Activated CD4-positive, alpha-beta memory T cell treated with anti-CD3 and anti-CD28 coated beads, Interleukin-2, amount 10 ng/mL, durations not matched to agents 7 days and 5 days (primary cell): ENCODE measurements at regions not wholly inside any gene's neighbourhood (a gene's known extent, or its start where the extent isn't known, plus 50 kb on each side); places are given as distances from the start of the nearest gene placed in this dataset.

ENCODE experiments used
- CTCF ChIA-PET: fragments of 350-600 bp; sonication (Branson Sonifier 250); formaldehyde crosslinking; loops from one replicate; lab custom pipeline; 2021; ENCODE audit warnings: antibody characterized with exemption, inconsistent platforms; lab: Charles Lee
- POLR2A ChIA-PET: fragments of 350-600 bp; sonication (Branson Sonifier 250); formaldehyde crosslinking; loops from one replicate; lab custom pipeline; 2021; ENCODE audit warnings: antibody characterized with exemption; lab: Charles Lee
- DNase-seq: peaks from one replicate; pipeline ENCODE4 v3.0.0-alpha.2; 2020
- H3K27ac Mint-ChIP-seq: one replicate; pipeline ENCODE4 v1.8.0; 2021; ENCODE audit warnings: mild to moderate bottlenecking, mixed read lengths
- H3K27me3 Mint-ChIP-seq: one replicate; pipeline ENCODE4 v1.8.0; 2021; ENCODE audit warnings: mixed read lengths
- H3K36me3 Mint-ChIP-seq: one replicate; pipeline ENCODE4 v1.8.0; 2021; ENCODE audit warnings: low read depth, mixed read lengths
- H3K4me1 Mint-ChIP-seq: one replicate; pipeline ENCODE4 v1.8.0; 2021; ENCODE audit warnings: mixed read lengths
- H3K4me3 Mint-ChIP-seq: one replicate; pipeline ENCODE4 v1.8.0; 2021; ENCODE audit warnings: mild to moderate bottlenecking, mixed read lengths
- H3K9me3 Mint-ChIP-seq: one replicate; pipeline ENCODE4 v1.8.0; 2021; ENCODE audit warnings: mixed read lengths

- Mint-ChIP-seq H3K9me3 (peaks cover 8% of the 10 kb centered on the region), H3K27me3 (no peaks in the 10 kb centered on the region), H3K4me3 (no peak overlapping the region), H3K27ac (no peak overlapping the region), H3K4me1 (no peaks in the 10 kb centered on the region), H3K36me3 (no peaks in the 10 kb centered on the region)
- CTCF ChIA-PET = no interaction called here
- no peak for DNase-seq
- POLR2A ChIA-PET = no interaction called here
These were observed 1284.0 kb downstream of the FAM181B start for GRCh38 chr11:81449588-81450156.

GRCh38 chr11:81444297-81444696 lies 1289.4 kb downstream of the FAM181B start:
- POLR2A ChIA-PET = no interaction called here
- H3K9me3 Mint-ChIP-seq = peaks cover 5% of the 10 kb centered on the region
- DNase-seq = no peak
- CTCF ChIA-PET = no interaction called here
- no peak overlapping the region for H3K4me3 Mint-ChIP-seq
- no peak overlapping the region for H3K27ac Mint-ChIP-seq
- H3K27me3 Mint-ChIP-seq = no peaks in the 10 kb centered on the region
- no peaks in the 10 kb centered on the region for H3K4me1 Mint-ChIP-seq
- H3K36me3 Mint-ChIP-seq = no peaks in the 10 kb centered on the region

GRCh38 chr11:81432333-81432732 lies 1301.3 kb downstream of the FAM181B start:
- Mint-ChIP-seq H3K4me1 (no peaks in the 10 kb centered on the region), H3K27me3 (no peaks in the 10 kb centered on the region), H3K4me3 (no peak overlapping the region), H3K9me3 (peaks cover 1% of the 10 kb centered on the region), H3K27ac (no peak overlapping the region), H3K36me3 (no peaks in the 10 kb centered on the region)
- ChIA-PET POLR2A (no interaction called here), CTCF (no interaction called here)
- DNase-seq = no peak

GRCh38 chr11:81424822-81425221 lies 1308.8 kb downstream of the FAM181B start:
- Mint-ChIP-seq H3K9me3 (no peaks in the 10 kb centered on the region), H3K4me3 (no peak overlapping the region), H3K36me3 (no peaks in the 10 kb centered on the region), H3K27ac (no peak overlapping the region), H3K27me3 (no peaks in the 10 kb centered on the region), H3K4me1 (no peaks in the 10 kb centered on the region)
- no peak for DNase-seq
- CTCF ChIA-PET = no interaction called here
- POLR2A ChIA-PET = no interaction called here

- H3K4me3 Mint-ChIP-seq = no peak overlapping the region
These were observed 1311.3 kb downstream of the FAM181B start for GRCh38 chr11:81422402-81422801.

GRCh38 chr11:81421251-81421860 lies 1312.3 kb downstream of the FAM181B start:
- DNase-seq = no peak
- ChIA-PET CTCF (no interaction called here), POLR2A (no interaction called here)
- Mint-ChIP-seq H3K4me1 (no peaks in the 10 kb centered on the region), H3K27ac (no peak overlapping the region), H3K36me3 (no peaks in the 10 kb centered on the region), H3K9me3 (no peaks in the 10 kb centered on the region), H3K27me3 (no peaks in the 10 kb centered on the region), H3K4me3 (no peak overlapping the region)

More at GRCh38 chr11:81422402-81422801, 1311.3 kb downstream of the FAM181B start:
- Mint-ChIP-seq H3K4me1 (no peaks in the 10 kb centered on the region), H3K36me3 (no peaks in the 10 kb centered on the region), H3K27me3 (no peaks in the 10 kb centered on the region), H3K27ac (no peak overlapping the region), H3K9me3 (no peaks in the 10 kb centered on the region)
- ChIA-PET CTCF (no interaction called here), POLR2A (no interaction called here)
- no peak for DNase-seq

- H3K4me1 Mint-ChIP-seq = no peaks in the 10 kb centered on the region
- no peaks in the 10 kb centered on the region for H3K36me3 Mint-ChIP-seq
- H3K9me3 Mint-ChIP-seq = no peaks in the 10 kb centered on the region
- no peak overlapping the region for H3K27ac Mint-ChIP-seq
- H3K4me3 Mint-ChIP-seq = no peak overlapping the region
- H3K27me3 Mint-ChIP-seq = no peaks in the 10 kb centered on the region
- no peak for DNase-seq
- CTCF ChIA-PET = no interaction called here
- POLR2A ChIA-PET = no interaction called here
These were observed 1312.9 kb downstream of the FAM181B start for GRCh38 chr11:81420668-81421250.

GRCh38 chr11:81397316-81397715 lies 1336.3 kb downstream of the FAM181B start:
- Mint-ChIP-seq H3K27me3 (no peaks in the 10 kb centered on the region), H3K4me3 (no peak overlapping the region), H3K4me1 (no peaks in the 10 kb centered on the region), H3K9me3 (peaks cover 6% of the 10 kb centered on the region), H3K36me3 (no peaks in the 10 kb centered on the region), H3K27ac (no peak overlapping the region)
- ChIA-PET POLR2A (no interaction called here), CTCF (no interaction called here)
- no peak for DNase-seq

- no peak for DNase-seq
- no peaks in the 10 kb centered on the region for H3K4me1 Mint-ChIP-seq
- POLR2A ChIA-PET = no interaction called here
- no peak overlapping the region for H3K4me3 Mint-ChIP-seq
- peaks cover 6% of the 10 kb centered on the region for H3K9me3 Mint-ChIP-seq
- no peaks in the 10 kb centered on the region for H3K27me3 Mint-ChIP-seq
- H3K36me3 Mint-ChIP-seq = no peaks in the 10 kb centered on the region
- no peak overlapping the region for H3K27ac Mint-ChIP-seq
- CTCF ChIA-PET = no interaction called here
These were observed 1339.4 kb downstream of the FAM181B start for GRCh38 chr11:81394311-81394710.

- POLR2A ChIA-PET = no interaction called here
These were observed 1345.3 kb downstream of the FAM181B start for GRCh38 chr11:81388326-81388725.

GRCh38 chr11:81380395-81380794 lies 1353.3 kb downstream of the FAM181B start:
- ChIA-PET CTCF (no interaction called here), POLR2A (no interaction called here)
- Mint-ChIP-seq H3K9me3 (peaks cover 6% of the 10 kb centered on the region), H3K36me3 (no peaks in the 10 kb centered on the region), H3K27ac (no peak overlapping the region), H3K4me3 (no peak overlapping the region), H3K4me1 (no peaks in the 10 kb centered on the region), H3K27me3 (no peaks in the 10 kb centered on the region)
- no peak for DNase-seq

More at GRCh38 chr11:81388326-81388725, 1345.3 kb downstream of the FAM181B start:
- Mint-ChIP-seq H3K36me3 (no peaks in the 10 kb centered on the region), H3K27me3 (no peaks in the 10 kb centered on the region), H3K4me3 (no peak overlapping the region), H3K4me1 (no peaks in the 10 kb centered on the region), H3K27ac (no peak overlapping the region), H3K9me3 (peaks cover 7% of the 10 kb centered on the region)
- CTCF ChIA-PET = no interaction called here
- no peak for DNase-seq

- H3K9me3 Mint-ChIP-seq = peaks cover 6% of the 10 kb centered on the region
- H3K27me3 Mint-ChIP-seq = no peaks in the 10 kb centered on the region
- no peaks in the 10 kb centered on the region for H3K4me1 Mint-ChIP-seq
- DNase-seq = no peak
- CTCF ChIA-PET = no interaction called here
- no peaks in the 10 kb centered on the region for H3K36me3 Mint-ChIP-seq
- POLR2A ChIA-PET = no interaction called here
- H3K4me3 Mint-ChIP-seq = no peak overlapping the region
- no peak overlapping the region for H3K27ac Mint-ChIP-seq
These were observed 1356.2 kb downstream of the FAM181B start for GRCh38 chr11:81377418-81377817.

- no peaks in the 10 kb centered on the region for H3K36me3 Mint-ChIP-seq
- CTCF ChIA-PET = no interaction called here
- POLR2A ChIA-PET = no interaction called here
- H3K4me3 Mint-ChIP-seq = no peak overlapping the region
- peaks cover 11% of the 10 kb centered on the region for H3K9me3 Mint-ChIP-seq
- no peaks in the 10 kb centered on the region for H3K4me1 Mint-ChIP-seq
- H3K27ac Mint-ChIP-seq = no peak overlapping the region
- no peaks in the 10 kb centered on the region for H3K27me3 Mint-ChIP-seq
- DNase-seq = no peak
These were observed 1359.7 kb downstream of the FAM181B start for GRCh38 chr11:81373986-81374385.

- Mint-ChIP-seq H3K9me3 (peaks cover 11% of the 10 kb centered on the region), H3K36me3 (no peaks in the 10 kb centered on the region), H3K27ac (no peak overlapping the region), H3K4me3 (no peak overlapping the region), H3K4me1 (no peaks in the 10 kb centered on the region), H3K27me3 (no peaks in the 10 kb centered on the region)
- ChIA-PET POLR2A (no interaction called here), CTCF (no interaction called here)
- DNase-seq = no peak
These were observed 1365.5 kb downstream of the FAM181B start for GRCh38 chr11:81368192-81368591.
